Myocyte (in vitro differentiated cells): ENCODE measurements at regions not wholly inside any gene's neighbourhood (a gene's known extent, or its start where the extent isn't known, plus 50 kb on each side); places are given as distances from the start of the nearest gene placed in this dataset.

Experiments used
- DNase-seq: peaks from one replicate; pipeline ENCODE4 v3.0.0-alpha.2; 2012; ENCODE audit warnings: low read depth

- DNase-seq = peak; percentile 65
These were observed 185.2 kb downstream of the AEBP2 start for GRCh38 chr12:19624491-19624890.

DNA sequence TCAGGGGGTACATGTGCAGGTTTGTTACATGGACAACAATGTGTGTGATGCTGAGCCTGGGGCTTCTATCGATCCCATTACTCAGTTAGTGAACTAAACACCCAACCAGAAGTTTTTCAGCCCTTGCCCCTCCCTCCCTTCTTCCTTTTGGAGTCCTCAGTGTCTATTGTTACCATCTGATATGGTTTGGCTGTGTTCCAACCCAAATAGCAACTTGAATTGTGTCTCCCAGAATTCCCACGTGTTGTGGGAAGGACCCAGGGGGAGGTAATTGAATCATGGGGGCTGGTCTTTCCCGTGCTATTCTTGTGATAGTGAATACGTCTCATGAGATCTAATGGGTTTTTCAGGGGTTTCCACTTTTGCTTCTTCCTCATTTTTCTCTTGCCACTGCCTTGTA lies 186.3 kb downstream of the AEBP2 start:
- peak; percentile 56 for DNase-seq

- DNase-seq = no peak
These were observed 188.4 kb downstream of the AEBP2 start for GRCh38 chr12:19627719-19628118.

GRCh38 chr12:19630536-19630935 lies 191.2 kb downstream of the AEBP2 start:
- DNase-seq = no peak

DNA sequence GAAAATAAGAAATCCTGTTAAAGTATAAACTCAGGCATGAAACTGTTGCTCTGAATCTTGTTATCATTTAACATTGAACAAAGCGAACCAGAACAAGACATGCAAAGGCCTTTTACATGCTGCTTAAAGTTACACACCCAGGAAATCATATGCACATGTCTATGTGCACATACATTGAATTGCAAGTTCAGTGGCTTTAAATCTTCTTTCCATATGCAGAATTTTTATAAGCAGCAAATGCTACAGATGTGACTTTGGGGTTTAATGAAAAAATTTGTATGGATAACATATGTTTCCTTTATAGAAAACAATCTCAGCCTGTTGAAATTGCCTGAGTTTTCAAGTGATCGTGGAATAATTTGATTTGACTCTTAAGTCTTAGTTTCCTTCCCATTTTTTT lies 193.9 kb downstream of the AEBP2 start:
- DNase-seq = no peak

DNA sequence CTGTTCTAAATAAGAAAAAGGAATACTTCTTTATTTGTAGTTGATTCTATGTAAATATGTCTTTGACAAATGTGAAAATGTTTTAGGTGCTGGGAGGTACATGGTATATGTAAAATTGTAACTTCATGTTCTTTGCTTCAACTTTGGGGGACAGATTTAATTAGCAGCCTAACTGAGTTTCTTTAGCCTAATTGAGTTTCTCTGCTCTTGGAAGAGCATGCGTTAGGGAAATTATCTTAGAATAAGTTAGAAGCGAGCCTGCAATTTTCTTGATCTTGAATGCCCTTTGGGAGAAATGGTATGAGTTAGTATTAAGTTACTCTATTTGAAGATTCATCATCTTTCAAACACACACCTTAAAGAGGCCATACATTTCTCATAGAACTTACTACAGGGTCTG lies 194.3 kb downstream of the AEBP2 start:
- DNase-seq = no peak

- peak; percentile 24 for DNase-seq
These were observed 200.6 kb downstream of the AEBP2 start for GRCh38 chr12:19639781-19640415.

DNA sequence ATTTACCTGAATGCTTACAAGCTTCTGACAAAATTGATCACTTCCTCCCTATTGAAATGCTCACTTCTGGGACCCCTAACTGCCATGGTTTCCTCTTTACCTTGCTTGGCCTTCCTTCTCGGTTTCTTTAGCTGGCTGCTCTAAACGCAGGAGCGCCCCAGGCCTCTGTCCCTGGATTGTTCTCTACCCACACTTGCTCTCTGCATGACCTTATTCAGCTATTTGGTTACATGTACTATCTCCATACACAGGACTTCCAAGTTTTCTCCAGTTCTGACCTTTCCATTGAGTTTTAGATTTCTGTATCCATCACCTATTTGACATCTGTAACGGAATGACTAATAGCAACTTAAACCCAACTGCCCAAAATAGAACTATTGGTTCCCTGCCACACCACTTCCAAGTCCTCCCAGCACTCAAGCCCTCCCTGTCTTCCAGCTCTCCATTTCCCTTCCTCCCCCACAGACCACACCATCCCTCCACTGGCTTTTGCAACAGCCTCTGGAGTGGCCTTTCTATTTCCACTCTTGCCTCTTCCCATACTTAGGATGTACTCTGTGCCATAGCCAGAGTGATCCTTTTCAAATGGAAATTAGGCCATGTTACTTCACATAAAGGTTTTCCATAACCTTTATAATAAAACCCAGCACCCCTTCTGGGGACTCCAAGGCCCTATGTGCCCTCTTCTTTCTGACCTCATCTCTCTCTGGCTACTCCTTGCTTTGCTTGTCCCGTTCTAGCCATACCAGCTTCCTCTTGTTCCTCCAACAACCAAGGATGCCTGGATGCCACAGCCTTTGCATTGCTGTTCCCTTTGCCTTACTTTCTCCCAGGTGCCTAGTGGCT lies 202.2 kb downstream of the AEBP2 start:
- peak; percentile 55 for DNase-seq

GRCh38 chr12:19642345-19642744 lies 203.1 kb downstream of the AEBP2 start:
- no peak for DNase-seq

DNA sequence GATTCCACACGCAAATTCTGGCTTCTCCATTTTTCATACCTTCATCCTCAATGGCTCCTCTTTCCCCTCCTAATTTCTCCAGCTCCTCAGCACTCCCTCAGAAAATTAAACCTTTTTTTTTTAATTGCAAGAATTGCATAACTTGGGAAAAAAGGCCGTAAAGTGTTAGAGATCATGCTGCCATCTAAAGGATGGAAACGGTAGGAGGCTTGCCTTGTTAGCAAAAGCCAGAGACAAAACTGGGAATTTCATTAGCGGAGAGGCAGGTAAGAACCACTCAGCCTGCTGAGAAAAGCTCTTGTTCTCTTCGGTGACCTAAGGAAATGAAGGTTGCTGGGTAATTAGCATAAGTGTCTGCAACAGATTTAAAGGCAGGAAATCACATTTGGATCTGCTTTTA lies 204.3 kb downstream of the AEBP2 start:
- DNase-seq = peak; percentile 31

DNA sequence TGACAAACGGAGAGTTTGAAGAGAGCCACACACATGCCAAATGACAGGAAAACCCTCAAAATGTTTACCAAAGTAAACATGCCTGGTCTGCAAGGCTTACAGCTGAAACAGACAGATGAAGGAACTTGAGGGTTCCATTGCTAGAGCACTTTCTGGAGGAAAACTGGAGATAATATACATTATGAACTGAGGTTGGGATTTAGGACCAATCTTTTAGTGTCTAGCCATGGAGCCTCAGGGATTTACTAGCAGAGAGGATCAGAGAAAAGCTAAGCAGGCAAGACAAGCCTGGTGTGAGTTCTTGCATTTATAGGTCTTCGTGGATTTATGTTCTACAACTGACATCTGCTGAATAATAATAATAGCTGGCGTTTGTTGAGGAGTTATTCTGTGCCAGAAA lies 205.3 kb downstream of the AEBP2 start:
- DNase-seq = no peak

- no peak for DNase-seq
These were observed 206.5 kb downstream of the AEBP2 start for GRCh38 chr12:19645823-19646222.

DNA sequence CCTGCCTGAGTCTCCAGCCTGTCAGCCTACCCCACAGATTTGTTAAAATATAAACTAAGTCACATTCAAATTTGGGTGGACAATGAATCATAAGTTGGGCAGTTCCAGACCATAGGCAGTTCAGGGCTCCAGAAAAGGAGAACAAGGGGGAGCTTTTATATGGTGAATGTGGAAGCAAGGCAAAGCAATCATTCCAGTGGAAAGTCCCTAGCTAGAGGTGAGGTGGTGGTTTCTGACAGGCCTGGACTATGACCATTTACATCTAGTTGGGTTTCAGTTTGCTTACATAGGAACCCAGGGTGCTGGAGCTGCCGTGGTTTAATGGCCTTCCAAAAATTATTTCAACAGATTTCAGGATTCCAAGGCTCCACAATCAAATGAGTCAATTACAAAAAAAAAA lies 207.3 kb downstream of the AEBP2 start:
- no peak for DNase-seq

- DNase-seq = no peak
These were observed 208.7 kb downstream of the AEBP2 start for GRCh38 chr12:19647806-19648556.

GRCh38 chr12:19648591-19648990 lies 209.3 kb downstream of the AEBP2 start:
- DNase-seq = no peak

DNA sequence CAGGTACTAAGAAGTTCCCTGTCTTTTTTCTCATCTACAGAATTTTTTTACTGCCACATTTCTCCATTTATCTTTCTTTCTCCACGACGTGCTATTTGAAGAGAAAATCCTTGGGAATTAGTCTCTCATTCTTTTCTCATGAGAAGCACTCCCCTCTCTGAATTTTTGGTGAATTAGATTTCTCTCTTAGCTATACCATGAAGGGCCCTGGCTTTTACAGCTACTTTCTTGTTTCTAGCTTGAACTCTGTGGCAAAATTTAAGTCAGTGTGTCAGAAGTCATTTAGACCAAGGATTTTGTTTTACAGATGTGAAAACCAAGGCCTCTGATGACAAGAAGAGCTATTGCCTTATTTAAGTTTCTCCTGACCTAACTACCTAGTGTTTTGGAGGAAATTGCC lies 213.1 kb downstream of the AEBP2 start:
- no peak for DNase-seq

DNA sequence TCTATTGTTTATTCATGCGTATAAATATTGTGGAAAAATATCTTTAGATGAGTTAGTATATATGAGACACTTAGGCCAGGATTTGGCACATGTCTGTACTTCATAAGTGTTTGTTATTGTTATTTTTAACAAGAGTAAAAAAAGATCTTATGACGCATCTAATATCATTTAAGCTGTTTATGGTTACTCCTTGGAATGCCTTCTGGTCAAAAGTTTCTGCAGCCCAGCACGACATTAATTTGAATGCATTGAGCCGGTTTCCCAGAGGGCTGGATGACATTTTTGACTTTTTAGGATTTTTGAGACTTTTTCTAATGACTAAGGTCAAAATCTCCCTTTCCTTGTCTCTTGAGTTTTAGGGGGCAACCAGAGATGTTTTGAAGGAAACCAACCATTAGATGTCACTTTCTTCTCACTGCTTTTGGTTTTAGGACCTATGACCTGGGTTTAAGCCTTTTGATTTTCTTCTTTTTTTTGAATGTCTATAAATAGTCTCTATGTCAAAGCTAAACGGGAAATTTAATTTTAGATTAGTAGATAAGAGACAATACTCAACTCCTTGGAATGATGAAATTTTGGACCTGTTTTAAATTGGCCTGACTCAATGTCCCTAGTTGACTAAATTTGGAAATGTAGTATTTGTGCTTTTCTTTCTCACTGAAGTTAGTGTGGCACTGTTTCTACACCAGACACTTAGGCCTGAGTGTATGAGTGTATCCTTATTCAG lies 215.5 kb downstream of the AEBP2 start:
- DNase-seq = no peak

DNA sequence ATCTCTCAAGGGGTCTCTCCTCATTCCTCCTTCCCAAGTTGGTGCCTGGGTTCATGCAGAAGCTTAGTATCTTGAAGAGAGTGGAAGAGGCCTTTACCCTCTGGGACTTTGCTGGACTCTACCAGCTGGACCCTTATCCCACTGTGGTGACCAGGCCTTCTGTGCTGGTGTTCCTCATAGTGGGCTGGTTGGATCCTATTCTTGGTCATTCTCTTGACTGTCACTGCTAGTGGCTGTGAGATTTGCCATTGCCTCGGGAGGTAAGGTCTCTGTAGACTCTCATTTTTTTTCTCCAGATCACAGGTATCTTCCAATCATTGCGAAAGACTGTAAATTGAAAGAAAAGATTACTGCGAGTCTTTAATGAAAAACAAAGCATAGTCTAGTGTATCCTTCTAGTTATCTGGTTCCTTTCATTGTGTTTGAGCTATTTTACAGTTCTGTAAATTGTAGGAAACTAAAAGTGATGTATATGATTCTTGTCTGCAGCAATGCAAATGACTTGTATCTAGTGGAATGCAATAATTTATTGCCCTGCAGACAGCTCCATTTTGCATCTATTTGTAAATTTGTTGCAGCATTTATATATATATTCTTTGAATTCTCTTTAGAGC lies 217.9 kb downstream of the AEBP2 start:
- no peak for DNase-seq

DNA sequence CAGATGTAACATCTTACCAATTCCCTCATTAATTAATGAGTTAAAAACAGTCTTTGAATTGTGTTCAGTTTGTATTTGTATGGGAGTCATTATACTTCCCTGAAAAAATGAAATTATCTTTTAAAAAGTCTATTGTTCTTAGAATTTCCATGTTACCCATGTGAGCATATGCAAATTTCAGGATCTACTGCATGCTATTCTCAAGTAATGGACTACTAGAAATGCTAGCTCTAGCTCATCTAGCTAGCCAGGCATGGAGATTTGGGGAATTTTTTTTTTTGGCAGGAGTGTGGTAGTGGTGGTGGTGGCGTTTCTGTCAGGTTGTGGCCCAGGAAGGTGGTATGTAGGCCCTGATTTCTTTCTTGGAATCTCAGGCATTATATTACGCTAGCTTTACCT lies 218.4 kb downstream of the AEBP2 start:
- no peak for DNase-seq

DNA sequence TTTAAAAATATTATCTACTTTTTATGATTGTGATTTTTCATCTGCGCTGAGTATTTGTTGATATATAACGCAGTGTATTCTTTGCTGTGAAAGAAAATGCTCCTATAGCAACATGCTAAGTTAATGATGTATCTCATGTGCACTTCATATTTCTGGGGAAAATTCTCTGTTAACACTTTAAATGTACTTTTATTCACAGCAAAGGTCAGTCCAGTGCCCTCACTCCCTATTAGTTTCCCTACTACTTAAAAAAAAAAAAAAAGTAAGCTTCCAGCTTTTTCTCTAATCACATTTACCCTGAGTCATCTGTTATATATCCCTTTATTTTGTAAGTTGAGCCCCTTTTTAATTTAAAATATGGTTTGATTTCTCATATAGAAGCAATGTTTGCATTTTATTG lies 219.8 kb downstream of the AEBP2 start:
- DNase-seq = no peak

- no peak for DNase-seq
These were observed 220.2 kb downstream of the AEBP2 start for GRCh38 chr12:19659501-19659900.
